Erythroblast (primary cell): ENCODE measurements at regions not wholly inside any gene's neighbourhood (a gene's known extent, or its start where the extent isn't known, plus 50 kb on each side); places are given as distances from the start of the nearest gene placed in this dataset.

ENCODE experiments used
- GATA1 ChIP-seq: IDR thresholded peaks from 2 replicates; pipeline ENCODE4 v1.6.1; 2011; ENCODE audit warnings: low read depth, mild to moderate bottlenecking, control low read depth, low read length, moderate library complexity
- POLR2A ChIP-seq: IDR thresholded peaks from 2 replicates; pipeline ENCODE4 v1.6.1; 2011; ENCODE audit warnings: mild to moderate bottlenecking, low read length

DNA sequence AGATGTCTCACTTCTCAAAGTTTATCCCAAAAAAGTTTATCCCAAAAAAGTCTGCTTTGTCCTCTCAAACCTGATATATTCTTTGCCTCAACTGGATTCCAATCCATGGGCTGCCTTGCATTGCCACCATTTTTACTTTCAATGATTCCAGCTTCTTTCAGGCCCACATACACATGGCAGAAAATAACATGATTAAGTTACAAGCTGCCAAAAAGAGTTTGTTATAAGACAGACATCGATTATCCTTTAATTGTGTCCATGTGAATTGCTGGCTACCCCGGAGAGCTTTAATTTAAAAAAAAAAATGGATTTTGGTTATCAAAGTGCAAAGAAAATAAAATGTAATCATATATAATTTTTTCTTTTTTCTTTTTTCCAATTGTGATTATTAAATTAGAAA, 819.6 kb upstream of the SORCS1 start:
- TF ChIP-seq POLR2A, result no peak
- no peak for TF ChIP-seq GATA1
